Effector memory CD8-positive, alpha-beta T cell (primary cell): ENCODE measurements at regions not wholly inside any gene's neighbourhood (a gene's known extent, or its start where the extent isn't known, plus 50 kb on each side); places are given as distances from the start of the nearest gene placed in this dataset.
A peak's percentile ranks its signal among the peaks of the same experiment; 100 is the strongest.

Source experiments
- ATAC-seq: fragments of 150-1000 bp; cut with Tn5 transposase; replicated peaks from 2 replicates; pipeline ENCODE4 v1.10.0; 2021; ENCODE audit warnings: mild to moderate bottlenecking, moderate library complexity
- DNase-seq, 3 experiments: peaks; one replicate each; pipeline ENCODE4 v3.0.0; 2021
- H3K27ac Mint-ChIP-seq, 2 donors: one replicate each; pipeline ENCODE4 v1.8.0; 2022; ENCODE audit warnings: mild to moderate bottlenecking in 2 of 2, mixed read lengths in 2 of 2, moderate library complexity in 2 of 2
- H3K27me3 Mint-ChIP-seq, 2 donors: one replicate each; pipeline ENCODE4 v1.8.0; 2022; ENCODE audit warnings: mixed read lengths in 2 of 2
- H3K36me3 Mint-ChIP-seq: one replicate; pipeline ENCODE4 v1.8.0; 2022; ENCODE audit warnings: mild to moderate bottlenecking, moderate library complexity, mixed read lengths; ENCODE audit not compliant: insufficient read depth
- H3K4me1 Mint-ChIP-seq, 2 donors: one replicate each; pipeline ENCODE4 v1.8.0; 2022; ENCODE audit warnings: low read depth in 2 of 2, mixed read lengths in 2 of 2
- H3K4me3 Mint-ChIP-seq, 2 donors: one replicate each; pipeline ENCODE4 v1.8.0; 2022; ENCODE audit warnings: mild to moderate bottlenecking in 2 of 2, mixed read lengths in 2 of 2, moderate library complexity in 2 of 2
- H3K9me3 Mint-ChIP-seq, 2 donors: one replicate each; pipeline ENCODE4 v1.8.0; 2022; ENCODE audit warnings: mixed read lengths in 2 of 2

- H3K36me3 Mint-ChIP-seq: no peaks in the 10 kb centered on the region
- peaks cover 0 to 6% of the 10 kb centered on the region in 2 donors for H3K9me3 Mint-ChIP-seq
- no peaks in the 10 kb centered on the region for H3K27me3 Mint-ChIP-seq
- no peak overlapping the region for H3K4me3 Mint-ChIP-seq
- peaks cover 10 to 12% of the 10 kb centered on the region in 2 donors for H3K4me1 Mint-ChIP-seq
- no peak overlapping the region for H3K27ac Mint-ChIP-seq
- no peak for DNase-seq
- no peak for ATAC-seq
These were observed 348.6 kb upstream of the SALL3 start for GRCh38 chr18:78630981-78631510.

- no peak overlapping the region for H3K4me3 Mint-ChIP-seq
- H3K27me3 Mint-ChIP-seq: no peaks in the 10 kb centered on the region
- peaks cover 15 to 18% of the 10 kb centered on the region in 2 donors for H3K4me1 Mint-ChIP-seq
- no peaks in the 10 kb centered on the region for H3K36me3 Mint-ChIP-seq
- no peak for DNase-seq
- no peak overlapping the region for H3K27ac Mint-ChIP-seq
- peaks cover 3 to 15% of the 10 kb centered on the region in 2 donors for H3K9me3 Mint-ChIP-seq
- peak; percentile 35 for ATAC-seq
These were observed 347.5 kb upstream of the SALL3 start for GRCh38 chr18:78632111-78632541.

- H3K36me3 Mint-ChIP-seq: no peaks in the 10 kb centered on the region
- peaks cover 15 to 18% of the 10 kb centered on the region in 2 donors for H3K4me1 Mint-ChIP-seq
- DNase-seq (no peak), ATAC-seq (no peak)
- no peaks in the 10 kb centered on the region for H3K27me3 Mint-ChIP-seq
- H3K9me3 Mint-ChIP-seq: peaks cover 3 to 15% of the 10 kb centered on the region in 2 donors
- H3K27ac Mint-ChIP-seq: peak overlapping the region in 1 of 2 donors; percentile 28
- no peak overlapping the region for H3K4me3 Mint-ChIP-seq
These were observed 345.4 kb upstream of the SALL3 start for GRCh38 chr18:78634061-78634696.

GRCh38 chr18:78635093-78635800, 344.4 kb upstream of the SALL3 start:
- Mint-ChIP-seq H3K36me3 (no peaks in the 10 kb centered on the region), H3K4me3 (no peak overlapping the region), H3K27me3 (no peaks in the 10 kb centered on the region), H3K27ac (no peak overlapping the region), H3K9me3 (peaks cover 3 to 15% of the 10 kb centered on the region in 2 donors), H3K4me1 (peaks cover 18 to 21% of the 10 kb centered on the region in 2 donors)
- ATAC-seq (no peak), DNase-seq (no peak)

- Mint-ChIP-seq H3K9me3 (peaks cover 3 to 15% of the 10 kb centered on the region in 2 donors), H3K27me3 (peaks cover 0 to 6% of the 10 kb centered on the region in 2 donors), H3K27ac (no peak overlapping the region), H3K4me1 (peaks cover 20 to 30% of the 10 kb centered on the region in 2 donors), H3K4me3 (peak overlapping the region in 1 of 2 donors; percentile 8), H3K36me3 (no peaks in the 10 kb centered on the region)
- no peak for DNase-seq
- no peak for ATAC-seq
These were observed 343.4 kb upstream of the SALL3 start for GRCh38 chr18:78636260-78636659.

GRCh38 chr18:78637442-78638402, 341.9 kb upstream of the SALL3 start:
- DNase-seq (no peak), ATAC-seq (no peak)
- H3K4me1 Mint-ChIP-seq: peaks cover 20 to 38% of the 10 kb centered on the region in 2 donors
- peaks cover 3 to 15% of the 10 kb centered on the region in 2 donors for H3K9me3 Mint-ChIP-seq
- H3K27me3 Mint-ChIP-seq: peaks cover 0 to 8% of the 10 kb centered on the region in 2 donors
- H3K4me3 Mint-ChIP-seq: no peak overlapping the region
- no peak overlapping the region for H3K27ac Mint-ChIP-seq
- H3K36me3 Mint-ChIP-seq: no peaks in the 10 kb centered on the region

- Mint-ChIP-seq H3K36me3 (peaks cover 4% of the 10 kb centered on the region), H3K27me3 (peaks cover 0 to 8% of the 10 kb centered on the region in 2 donors), H3K27ac (peak overlapping the region; percentile 64 to 81), H3K4me3 (no peak overlapping the region), H3K4me1 (peaks cover 18 to 38% of the 10 kb centered on the region in 2 donors), H3K9me3 (peaks cover 3 to 15% of the 10 kb centered on the region in 2 donors)
- no peak for ATAC-seq
- DNase-seq: no peak
These were observed 340.3 kb upstream of the SALL3 start for GRCh38 chr18:78639006-78639950.

GRCh38 chr18:78640246-78640995, 339.2 kb upstream of the SALL3 start:
- Mint-ChIP-seq H3K4me3 (no peak overlapping the region), H3K9me3 (peaks cover 3 to 15% of the 10 kb centered on the region in 2 donors), H3K27me3 (peaks cover 0 to 8% of the 10 kb centered on the region in 2 donors), H3K27ac (peak overlapping the region in 1 of 2 donors; percentile 9), H3K4me1 (peaks cover 16 to 35% of the 10 kb centered on the region in 2 donors), H3K36me3 (peaks cover 4% of the 10 kb centered on the region)
- DNase-seq (no peak), ATAC-seq (peak; percentile 35)

- Mint-ChIP-seq H3K9me3 (peaks cover 0 to 2% of the 10 kb centered on the region in 2 donors), H3K4me3 (peak overlapping the region in 1 of 2 donors; percentile 50), H3K27me3 (peaks cover 0 to 8% of the 10 kb centered on the region in 2 donors), H3K36me3 (peaks cover 4% of the 10 kb centered on the region), H3K27ac (peak overlapping the region in 1 of 2 donors; percentile 86), H3K4me1 (peaks cover 8 to 31% of the 10 kb centered on the region in 2 donors)
- DNase-seq (no peak), ATAC-seq (no peak)
These were observed 337.9 kb upstream of the SALL3 start for GRCh38 chr18:78641689-78642231.

- Mint-ChIP-seq H3K27me3 (peaks cover 0 to 8% of the 10 kb centered on the region in 2 donors), H3K27ac (peak overlapping the region; percentile 62 to 86), H3K4me3 (peak overlapping the region; percentile 10 to 50), H3K36me3 (peaks cover 6% of the 10 kb centered on the region), H3K4me1 (peaks cover 13 to 38% of the 10 kb centered on the region in 2 donors), H3K9me3 (peaks cover 0 to 1% of the 10 kb centered on the region in 2 donors)
- ATAC-seq: peak; percentile 47
- DNase-seq: no peak
These were observed 337.2 kb upstream of the SALL3 start for GRCh38 chr18:78642296-78642951.

- peak overlapping the region; percentile 10 to 50 for H3K4me3 Mint-ChIP-seq
- DNase-seq (peak in 2 of 3 experiments; percentile 11 to 48), ATAC-seq (peak; percentile 86)
- H3K27ac Mint-ChIP-seq: peak overlapping the region; percentile 62 to 86
- peaks cover 18 to 44% of the 10 kb centered on the region in 2 donors for H3K4me1 Mint-ChIP-seq
- H3K9me3 Mint-ChIP-seq: peaks cover 0 to 7% of the 10 kb centered on the region in 2 donors
- peaks cover 0 to 11% of the 10 kb centered on the region in 2 donors for H3K27me3 Mint-ChIP-seq
- peaks cover 6% of the 10 kb centered on the region for H3K36me3 Mint-ChIP-seq
These were observed 336.6 kb upstream of the SALL3 start for GRCh38 chr18:78643004-78643403.
